ENCODE measurements at regions not wholly inside any gene's neighbourhood (a gene's known extent, or its start where the extent isn't known, plus 50 kb on each side); places are given as distances from the start of the nearest gene placed in this dataset.

DNA sequence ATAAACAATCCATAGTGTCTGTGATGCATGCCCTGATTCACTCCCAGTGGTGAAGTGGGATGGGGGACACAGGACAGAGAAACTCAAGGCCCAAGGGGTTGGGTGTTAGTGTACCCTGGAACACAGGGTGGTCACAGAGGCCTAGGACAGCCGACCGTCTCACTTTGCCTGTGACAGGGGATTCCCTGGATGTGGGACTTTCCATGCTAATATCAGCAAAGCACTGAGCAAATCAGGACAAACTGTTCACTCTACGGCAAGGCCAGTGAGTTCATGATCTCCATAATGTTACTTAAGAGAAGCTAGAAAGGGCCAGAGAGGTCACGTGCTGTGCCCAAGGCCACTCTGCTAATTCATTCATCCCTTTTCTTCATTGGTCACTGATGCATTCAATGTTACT, 158.7 kb upstream of the RBPJ start:
- Mint-ChIP-seq H3K27me3 (peaks cover 0 to 4% of the 10 kb centered on the region in 2 donors), H3K36me3 (no peaks in the 10 kb centered on the region), H3K4me1 (peaks cover 0 to 5% (median 0%) of the 10 kb centered on the region in 3 donors), H3K4me3 (no peak overlapping the region), H3K9me3 (peaks cover 0 to 3% (median 0%) of the 10 kb centered on the region in 3 donors), H3K27ac (no peak overlapping the region)
- no peaks in the 10 kb centered on the region for H3K36me3 ChIP-seq (ENCODE audit: control insufficient read depth in 2 of 2, extremely low read depth in 1 of 2, insufficient read depth in 1 of 2, low read length in 1 of 2)
- CTCF ChIA-PET = no interaction called here
- no peak for DNase-seq
- no peaks in the 10 kb centered on the region for H3K4me1 ChIP-seq (ENCODE audit: control insufficient read depth in 1 of 2, extremely low read depth in 1 of 2, insufficient read depth in 2 of 2, low read length in 2 of 2)
- H3K9me3 ChIP-seq = no peaks in the 10 kb centered on the region
- POLR2A ChIA-PET = no interaction called here
- no peak overlapping the region for H3K4me3 ChIP-seq (ENCODE audit: control insufficient read depth in 1 of 2, extremely low read depth in 1 of 2, low read length in 1 of 2)
- WGBS (ENCODE audit: insufficient coverage) = 81% methylated on average over 3 of the region's 4 CpGs
- no peaks in the 10 kb centered on the region for H3K27me3 ChIP-seq (replicated peaks in 1 of 2; ENCODE audit: control insufficient read depth in 2 of 2, extremely low read depth in 1 of 2, insufficient read depth in 2 of 2, low read length in 1 of 2)
- ATAC-seq (replicated peaks in 1 of 4) = no peak
- H3K27ac ChIP-seq (ENCODE audit: low read length) = no peak overlapping the region

DNA sequence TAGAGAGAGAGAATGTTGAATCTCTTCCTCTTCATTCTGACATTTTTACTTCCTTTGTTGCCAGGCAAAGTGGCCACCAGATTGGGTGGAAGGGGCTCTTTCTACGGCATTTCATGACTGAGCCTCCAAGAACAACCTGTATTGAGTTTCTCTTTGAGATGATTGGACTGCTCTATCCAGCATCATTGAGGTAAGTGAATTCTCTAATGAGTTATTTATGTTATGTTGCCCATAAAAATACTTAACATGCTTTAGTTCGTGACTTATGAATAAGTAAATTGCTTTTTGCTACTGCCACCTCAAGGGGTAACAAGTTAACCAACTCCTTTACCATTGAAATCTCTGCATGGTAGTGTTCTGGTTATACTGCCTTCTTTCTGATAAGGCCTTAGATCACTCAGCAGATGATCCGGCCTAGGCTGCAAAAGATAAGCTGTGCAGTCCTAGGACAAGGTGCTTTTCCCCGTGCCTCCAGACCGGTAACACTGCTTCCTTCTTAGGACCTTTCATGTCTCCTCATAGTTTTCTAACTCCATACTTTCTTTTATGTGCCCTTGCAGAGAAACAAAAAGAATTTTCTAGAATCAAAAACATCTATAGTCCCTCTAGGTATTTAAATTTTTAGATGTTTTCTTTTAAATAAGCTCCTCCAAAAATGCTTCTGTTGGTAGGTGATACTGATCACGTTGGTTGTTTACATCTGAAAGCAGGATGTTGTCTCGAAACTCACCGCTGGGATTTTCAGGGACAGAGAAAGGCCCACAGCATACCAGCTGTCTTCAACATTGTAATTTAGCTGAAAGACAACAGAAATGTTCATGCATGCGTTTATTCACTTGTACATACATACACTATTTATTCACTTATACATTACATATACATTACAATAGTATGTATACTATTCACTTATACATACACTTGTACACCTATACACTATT, 157.1 kb upstream of the RBPJ start:
- Histone ChIP-seq H3K4me3 (ENCODE audit: control insufficient read depth in 1 of 2, extremely low read depth in 1 of 2, low read length in 1 of 2) (no peak overlapping the region), H3K4me1 (ENCODE audit: control insufficient read depth in 1 of 2, extremely low read depth in 1 of 2, insufficient read depth in 2 of 2, low read length in 2 of 2) (no peaks in the 10 kb centered on the region), H3K9me3 (no peaks in the 10 kb centered on the region), H3K36me3 (ENCODE audit: control insufficient read depth in 2 of 2, extremely low read depth in 1 of 2, insufficient read depth in 1 of 2, low read length in 1 of 2) (no peaks in the 10 kb centered on the region), H3K27me3 (replicated peaks in 1 of 2; ENCODE audit: control insufficient read depth in 2 of 2, extremely low read depth in 1 of 2, insufficient read depth in 2 of 2, low read length in 1 of 2) (no peaks in the 10 kb centered on the region), H3K27ac (ENCODE audit: low read length) (no peak overlapping the region)
- ChIA-PET POLR2A (no interaction called here), CTCF (no interaction called here)
- DNase-seq (no peak), ATAC-seq (replicated peaks in 1 of 4) (no peak)
- Mint-ChIP-seq H3K27me3 (peaks cover 0 to 4% of the 10 kb centered on the region in 2 donors), H3K36me3 (no peaks in the 10 kb centered on the region), H3K4me1 (peaks cover 0 to 5% (median 0%) of the 10 kb centered on the region in 3 donors), H3K27ac (peak overlapping the region in 1 of 2 donors; percentile 2), H3K9me3 (peaks cover 0 to 3% (median 0%) of the 10 kb centered on the region in 3 donors), H3K4me3 (no peak overlapping the region)
- 95% methylated on average over 3 of the region's 9 CpGs for WGBS (ENCODE audit: insufficient coverage)

DNA sequence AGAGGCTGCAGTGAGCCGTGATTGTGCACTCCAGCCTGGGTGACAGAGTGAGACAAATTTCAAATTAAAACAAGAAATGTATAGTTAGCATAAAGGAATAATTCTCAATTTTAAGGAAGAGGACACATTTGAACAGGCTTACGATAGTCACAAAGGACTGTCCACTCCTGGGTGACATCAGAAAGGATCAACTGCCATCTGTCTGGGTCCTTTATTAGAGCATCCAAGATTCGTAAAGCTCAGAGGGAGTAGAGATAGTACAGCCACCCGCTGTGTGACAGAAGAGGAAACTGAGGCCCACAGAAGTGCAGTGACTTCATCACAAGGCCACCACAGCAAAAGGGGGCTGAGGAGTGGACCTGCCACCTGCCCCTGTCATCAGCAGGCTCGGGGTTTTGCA, 149.3 kb upstream of the RBPJ start:
- Mint-ChIP-seq H3K27ac (no peak overlapping the region), H3K4me3 (no peak overlapping the region), H3K9me3 (no peaks in the 10 kb centered on the region), H3K36me3 (no peaks in the 10 kb centered on the region), H3K4me1 (peaks cover 0 to 13% (median 0%) of the 10 kb centered on the region in 3 donors), H3K27me3 (peaks cover 4 to 8% of the 10 kb centered on the region in 2 donors)
- H3K9me3 ChIP-seq = no peaks in the 10 kb centered on the region
- no peak overlapping the region for H3K27ac ChIP-seq (ENCODE audit: low read length)
- ATAC-seq (replicated peaks in 1 of 4) (no peak), DNase-seq (no peak)
- ChIA-PET POLR2A (no interaction called here), CTCF (no interaction called here)
- peaks cover 0 to 5% of the 10 kb centered on the region in 2 experiments for H3K27me3 ChIP-seq (replicated peaks in 1 of 2; ENCODE audit: control insufficient read depth in 2 of 2, extremely low read depth in 1 of 2, insufficient read depth in 2 of 2, low read length in 1 of 2)
- H3K4me1 ChIP-seq (ENCODE audit: control insufficient read depth in 1 of 2, extremely low read depth in 1 of 2, insufficient read depth in 2 of 2, low read length in 2 of 2) = peaks cover 0 to 6% of the 10 kb centered on the region in 2 experiments
- WGBS (ENCODE audit: insufficient coverage) = 100% methylated on average over 3 of the region's 5 CpGs
- no peaks in the 10 kb centered on the region for H3K36me3 ChIP-seq (ENCODE audit: control insufficient read depth in 2 of 2, extremely low read depth in 1 of 2, insufficient read depth in 1 of 2, low read length in 1 of 2)
- H3K4me3 ChIP-seq (ENCODE audit: control insufficient read depth in 1 of 2, extremely low read depth in 1 of 2, low read length in 1 of 2) = no peak overlapping the region

DNA sequence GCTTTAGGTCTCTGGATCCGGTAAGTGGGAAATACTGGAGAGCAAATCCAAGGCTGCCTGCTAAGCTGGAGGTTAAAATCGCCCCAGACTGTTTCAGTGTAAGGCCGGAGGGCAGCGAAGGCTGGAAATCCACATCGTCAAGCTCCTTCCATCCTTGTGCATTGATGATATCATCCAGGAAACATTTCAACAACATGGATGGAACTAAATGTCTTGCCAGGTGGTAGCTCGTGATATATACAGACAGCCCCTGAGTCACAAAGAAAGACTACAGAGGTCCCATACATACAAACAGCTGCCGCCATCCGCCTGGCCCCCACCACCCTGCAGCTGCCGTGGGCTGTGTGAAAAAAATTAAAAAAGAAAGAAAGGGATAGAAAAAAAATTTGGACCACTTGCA, 148.9 kb upstream of the RBPJ start:
- no peaks in the 10 kb centered on the region for H3K36me3 ChIP-seq (ENCODE audit: control insufficient read depth in 2 of 2, extremely low read depth in 1 of 2, insufficient read depth in 1 of 2, low read length in 1 of 2)
- no peak overlapping the region for H3K4me3 ChIP-seq (ENCODE audit: control insufficient read depth in 1 of 2, extremely low read depth in 1 of 2, low read length in 1 of 2)
- CTCF ChIA-PET = no interaction called here
- H3K4me3 Mint-ChIP-seq = no peak overlapping the region
- POLR2A ChIA-PET = interaction anchor here in 1 of 2 donors (0.6 kb wide), 1 partner anchor 165 kb away, joined by 3 read pairs; no protein-coding TSS in a partner anchor
- H3K36me3 Mint-ChIP-seq = no peaks in the 10 kb centered on the region
- no peak overlapping the region for H3K27ac ChIP-seq (ENCODE audit: low read length)
- H3K4me1 ChIP-seq (ENCODE audit: control insufficient read depth in 1 of 2, extremely low read depth in 1 of 2, insufficient read depth in 2 of 2, low read length in 2 of 2) = peaks cover 0 to 6% of the 10 kb centered on the region in 2 experiments
- WGBS (ENCODE audit: insufficient coverage) = 98% methylated on average over 5 of the region's 9 CpGs
- H3K27ac Mint-ChIP-seq = no peak overlapping the region
- ATAC-seq (replicated peaks in 1 of 4) (no peak), DNase-seq (no peak)
- no peaks in the 10 kb centered on the region for H3K9me3 Mint-ChIP-seq
- peaks cover 0 to 13% (median 0%) of the 10 kb centered on the region in 3 donors for H3K4me1 Mint-ChIP-seq
- peaks cover 4 to 8% of the 10 kb centered on the region in 2 donors for H3K27me3 Mint-ChIP-seq
- peaks cover 0 to 5% of the 10 kb centered on the region in 2 experiments for H3K27me3 ChIP-seq (replicated peaks in 1 of 2; ENCODE audit: control insufficient read depth in 2 of 2, extremely low read depth in 1 of 2, insufficient read depth in 2 of 2, low read length in 1 of 2)
- no peaks in the 10 kb centered on the region for H3K9me3 ChIP-seq

DNA sequence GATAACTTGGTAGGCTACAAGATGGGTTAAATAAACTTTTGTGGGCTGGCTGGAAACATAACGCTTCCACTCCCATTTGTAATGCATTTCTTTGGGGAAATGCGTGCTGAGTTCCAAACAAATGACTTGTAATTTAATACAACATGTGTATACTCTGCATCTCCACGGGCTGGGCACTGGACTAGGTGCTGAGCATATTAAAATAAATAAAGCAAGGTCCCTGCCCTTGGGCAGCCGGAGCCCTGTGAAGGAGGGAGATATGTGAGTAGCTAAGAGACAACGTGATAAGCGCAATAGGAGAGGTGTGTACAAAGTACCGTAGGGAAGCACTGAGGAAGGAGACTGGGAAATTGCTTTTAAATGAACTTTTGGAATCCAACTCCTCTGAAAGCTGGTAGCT, 147.2 kb upstream of the RBPJ start:
- H3K27ac ChIP-seq (ENCODE audit: low read length) = no peak overlapping the region
- ATAC-seq (replicated peaks in 1 of 4) (no peak), DNase-seq (no peak)
- no peaks in the 10 kb centered on the region for H3K9me3 ChIP-seq
- ChIA-PET POLR2A (no interaction called here), CTCF (no interaction called here)
- 94% methylated on average over 3 of the region's 7 CpGs for WGBS (ENCODE audit: insufficient coverage)
- H3K4me1 ChIP-seq (ENCODE audit: control insufficient read depth in 1 of 2, extremely low read depth in 1 of 2, insufficient read depth in 2 of 2, low read length in 2 of 2) = peaks cover 0 to 6% of the 10 kb centered on the region in 2 experiments
- Mint-ChIP-seq H3K4me3 (no peak overlapping the region), H3K9me3 (no peaks in the 10 kb centered on the region), H3K27me3 (peaks cover 4 to 8% of the 10 kb centered on the region in 2 donors), H3K36me3 (no peaks in the 10 kb centered on the region), H3K27ac (no peak overlapping the region), H3K4me1 (peaks cover 0 to 13% (median 0%) of the 10 kb centered on the region in 3 donors)
- no peak overlapping the region for H3K4me3 ChIP-seq (ENCODE audit: control insufficient read depth in 1 of 2, extremely low read depth in 1 of 2, low read length in 1 of 2)
- H3K27me3 ChIP-seq (replicated peaks in 1 of 2; ENCODE audit: control insufficient read depth in 2 of 2, extremely low read depth in 1 of 2, insufficient read depth in 2 of 2, low read length in 1 of 2) = peaks cover 0 to 5% of the 10 kb centered on the region in 2 experiments
- no peaks in the 10 kb centered on the region for H3K36me3 ChIP-seq (ENCODE audit: control insufficient read depth in 2 of 2, extremely low read depth in 1 of 2, insufficient read depth in 1 of 2, low read length in 1 of 2)

DNA sequence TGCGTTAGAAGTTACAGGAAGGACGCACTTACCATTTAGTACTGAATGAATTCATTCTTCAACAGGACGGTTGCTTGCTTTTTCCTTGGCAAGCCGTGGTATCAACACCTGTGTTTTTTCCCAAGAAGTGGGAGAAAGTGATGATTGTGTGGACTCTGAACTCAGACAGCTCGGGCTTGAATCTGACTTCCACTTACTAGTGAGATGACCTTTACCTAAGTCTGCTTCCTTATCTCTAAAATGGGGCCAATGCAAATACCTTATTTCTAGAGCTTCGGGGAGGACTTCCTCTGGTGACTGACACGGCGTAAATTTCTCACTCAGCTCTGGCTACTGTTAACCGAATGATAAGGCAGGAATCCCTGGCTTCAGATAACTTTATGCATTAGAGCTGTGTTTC, 146.8 kb upstream of the RBPJ start:
- peaks cover 0 to 6% of the 10 kb centered on the region in 2 experiments for H3K4me1 ChIP-seq (ENCODE audit: control insufficient read depth in 1 of 2, extremely low read depth in 1 of 2, insufficient read depth in 2 of 2, low read length in 2 of 2)
- peaks cover 0 to 5% of the 10 kb centered on the region in 2 experiments for H3K27me3 ChIP-seq (replicated peaks in 1 of 2; ENCODE audit: control insufficient read depth in 2 of 2, extremely low read depth in 1 of 2, insufficient read depth in 2 of 2, low read length in 1 of 2)
- WGBS (ENCODE audit: insufficient coverage) = 0% methylated on average over 1 of the region's 9 CpGs
- no peak overlapping the region for H3K27ac Mint-ChIP-seq
- ChIA-PET POLR2A (no interaction called here), CTCF (no interaction called here)
- H3K36me3 Mint-ChIP-seq = no peaks in the 10 kb centered on the region
- H3K9me3 Mint-ChIP-seq = no peaks in the 10 kb centered on the region
- H3K4me3 Mint-ChIP-seq = no peak overlapping the region
- no peaks in the 10 kb centered on the region for H3K9me3 ChIP-seq
- H3K4me3 ChIP-seq (ENCODE audit: control insufficient read depth in 1 of 2, extremely low read depth in 1 of 2, low read length in 1 of 2) = no peak overlapping the region
- H3K27ac ChIP-seq (ENCODE audit: low read length) = no peak overlapping the region
- DNase-seq (no peak), ATAC-seq (replicated peaks in 1 of 4) (no peak)
- no peaks in the 10 kb centered on the region for H3K36me3 ChIP-seq (ENCODE audit: control insufficient read depth in 2 of 2, extremely low read depth in 1 of 2, insufficient read depth in 1 of 2, low read length in 1 of 2)
- H3K27me3 Mint-ChIP-seq = peaks cover 4 to 8% of the 10 kb centered on the region in 2 donors
- H3K4me1 Mint-ChIP-seq = peaks cover 0 to 15% (median 0%) of the 10 kb centered on the region in 3 donors
